H1 (cell line): ENCODE measurements at regions not wholly inside any gene's neighbourhood (a gene's known extent, or its start where the extent isn't known, plus 50 kb on each side); places are given as distances from the start of the nearest gene placed in this dataset.

Experiments
- CTCF ChIA-PET: fragments of 300-600 bp; sonication (Branson Sonifier 250); formaldehyde crosslinking; loops from one replicate; lab custom pipeline; 2021; ENCODE audit not compliant: partially characterized antibody; lab: Charles Lee
- POLR2A ChIA-PET: fragments of 300-600 bp; sonication (Branson Sonifier 250); formaldehyde crosslinking; loops from one replicate; lab custom pipeline; 2021; ENCODE audit warnings: inconsistent platforms; ENCODE audit not compliant: partially characterized antibody; lab: Charles Lee
- DNase-seq, 2 experiments: peaks; one replicate each; pipeline versions ENCODE4 v3.0.0 to v3.0.0-alpha.2; 2010 to 2022; ENCODE audit warnings: low spot score in 2 of 2, low read depth in 1 of 2, mixed read lengths in 1 of 2
- FAIRE-seq: peaks from 2 replicates; lab custom pipeline; 2011; peaks lifted over from hg19 to GRCh38; lab: Jason Lieb, UNC
- H2AFZ ChIP-seq: 2 replicates; pipeline ENCODE4 v1.8.1; 2012; ENCODE audit warnings: low read length, inconsistent platforms
- H2AK5ac ChIP-seq: 2 replicates; pipeline ENCODE4 v1.6.1; 2013; ENCODE audit warnings: low read depth, low read length
- H2BK120ac ChIP-seq: replicated peaks from 2 replicates; pipeline ENCODE3; 2013; ENCODE audit warnings: low read depth, low read length, inconsistent platforms
- H2BK12ac ChIP-seq: 2 replicates; pipeline ENCODE4 v1.6.1; 2013; ENCODE audit warnings: low read depth, low read length
- H2BK15ac ChIP-seq: 2 replicates; pipeline ENCODE4 v1.6.1; 2013; ENCODE audit warnings: low read length
- H2BK20ac ChIP-seq: 2 replicates; pipeline ENCODE4 v1.6.1; 2013; ENCODE audit warnings: low read length
- H2BK5ac ChIP-seq: 2 replicates; pipeline ENCODE4 v1.6.1; 2013; ENCODE audit warnings: low read depth, low read length
- H3K14ac ChIP-seq: 2 replicates; pipeline ENCODE4 v1.6.1; 2013; ENCODE audit warnings: inconsistent platforms; ENCODE audit not compliant: insufficient read length
- H3K18ac ChIP-seq: 2 replicates; pipeline ENCODE4 v1.6.1; 2013; ENCODE audit warnings: low read length; ENCODE audit errors: extremely low read depth
- H3K23ac ChIP-seq: 2 replicates; pipeline ENCODE4 v1.6.1; 2013; ENCODE audit warnings: inconsistent platforms; ENCODE audit not compliant: insufficient read length
- H3K23me2 ChIP-seq: 2 replicates; pipeline ENCODE4 v1.6.1; 2013; ENCODE audit warnings: low read depth, low read length
- H3K27ac ChIP-seq: 2 replicates; pipeline ENCODE4 v1.6.1; 2011; ENCODE audit warnings: low read depth, low read length, inconsistent platforms
- H3K27me3 ChIP-seq, 4 experiments: replicated peaks in 1 of 4; 1 replicate in 1 of 4; 2 replicates in 3 of 4; pipeline versions ENCODE4 v1.6.1 to v1.8.1; 2011 to 2013; ENCODE audit warnings: low read length in 3 of 4, mild to moderate bottlenecking in 3 of 4, inconsistent platforms in 2 of 4, mixed read lengths in 2 of 4, moderate library complexity in 1 of 4; ENCODE audit not compliant: control insufficient read depth in 3 of 4, insufficient read depth in 3 of 4; ENCODE audit errors: extremely low read depth in 1 of 4
- H3K36me3 ChIP-seq, 4 experiments: 2 replicates each; pipeline versions ENCODE4 v1.6.1 to v1.8.1; 2011 to 2013; ENCODE audit warnings: mild to moderate bottlenecking in 4 of 4, low read length in 3 of 4, moderate library complexity in 2 of 4, control low read depth in 1 of 4, inconsistent platforms in 1 of 4; ENCODE audit not compliant: insufficient read depth in 4 of 4, control insufficient read depth in 2 of 4
- H3K4ac ChIP-seq: replicated peaks from 2 replicates; pipeline ENCODE3; 2013; ENCODE audit warnings: low read length, low read depth, mixed read lengths, inconsistent platforms; ENCODE audit not compliant: insufficient read length
- H3K4me1 ChIP-seq, 4 experiments: replicated peaks in 1 of 4; 1 replicate in 1 of 4; 2 replicates in 3 of 4; pipeline versions ENCODE4 v1.6.1 to v1.8.1; 2011 to 2013; ENCODE audit warnings: low read length in 3 of 4, inconsistent platforms in 2 of 4, mixed read lengths in 1 of 4; ENCODE audit not compliant: insufficient read depth in 4 of 4, control insufficient read depth in 3 of 4
- H3K4me2 ChIP-seq, 2 experiments: 2 replicates each; pipeline versions ENCODE4 v1.6.1 to v1.8.1; 2011 to 2013; ENCODE audit warnings: low read depth in 2 of 2, low read length in 2 of 2, control low read depth in 1 of 2, inconsistent platforms in 1 of 2, mild to moderate bottlenecking in 1 of 2; ENCODE audit not compliant: insufficient read depth in 1 of 2
- H3K4me3 ChIP-seq, 4 experiments: fragments of 200-600, 300-600 bp in 1 of 4; sonication (generic), shearing (Covaris generic), sonication (Bioruptor Twin) in 1 of 4; 2 replicates each; pipeline versions ENCODE4 v1.5.1 to v1.8.1; 2011 to 2016; ENCODE audit warnings: low read length in 4 of 4, low read depth in 3 of 4, control low read depth in 2 of 4, inconsistent platforms in 2 of 4, mild to moderate bottlenecking in 2 of 4, mixed read lengths in 1 of 4, moderate library complexity in 1 of 4; ENCODE audit not compliant: insufficient read depth in 2 of 4; ENCODE audit errors: extremely low read depth in 1 of 4
- H3K56ac ChIP-seq: replicated peaks from 2 replicates; pipeline ENCODE3; 2013; ENCODE audit warnings: low read depth, mild to moderate bottlenecking, mixed read lengths, low read length, inconsistent platforms; ENCODE audit not compliant: insufficient read length
- H3K79me1 ChIP-seq: 2 replicates; pipeline ENCODE4 v1.6.1; 2013; ENCODE audit warnings: low read depth, low read length, control low read depth
- H3K79me2 ChIP-seq, 2 experiments: 2 replicates each; pipeline versions ENCODE4 v1.6.1 to v1.8.1; 2012 to 2013; ENCODE audit warnings: low read length in 2 of 2, mild to moderate bottlenecking in 2 of 2, inconsistent platforms in 1 of 2; ENCODE audit not compliant: insufficient read depth in 2 of 2, control insufficient read depth in 1 of 2
- H3K9ac ChIP-seq, 4 experiments: replicated peaks in 1 of 4; 1 replicate in 1 of 4; 2 replicates in 3 of 4; pipeline versions ENCODE4 v1.6.1 to v1.8.1; 2011 to 2013; ENCODE audit warnings: low read depth in 3 of 4, low read length in 3 of 4, control low read depth in 2 of 4, mild to moderate bottlenecking in 2 of 4, moderate library complexity in 2 of 4, inconsistent platforms in 1 of 4; ENCODE audit errors: extremely low read depth in 1 of 4
- H3K9me3 ChIP-seq, 2 experiments: 2 replicates each; pipeline versions ENCODE4 v1.6.1 to v1.8.1; 2012 to 2013; ENCODE audit warnings: mild to moderate bottlenecking in 2 of 2, moderate library complexity in 2 of 2, control low read depth in 1 of 2, inconsistent platforms in 1 of 2, low read depth in 1 of 2, low read length in 1 of 2, mixed read lengths in 1 of 2; ENCODE audit not compliant: insufficient read depth in 2 of 2
- H4K20me1 ChIP-seq, 2 experiments: replicated peaks in 1 of 2; 2 replicates each; pipeline versions ENCODE3 to v1.8.1; 2011 to 2013; ENCODE audit warnings: inconsistent platforms in 2 of 2, low read length in 2 of 2, mild to moderate bottlenecking in 1 of 2; ENCODE audit not compliant: insufficient read depth in 2 of 2, control insufficient read depth in 1 of 2
- H4K5ac ChIP-seq: 2 replicates; pipeline ENCODE4 v1.6.1; 2013; ENCODE audit warnings: low read length, low read depth, mixed read lengths, inconsistent platforms; ENCODE audit not compliant: insufficient read length
- H4K8ac ChIP-seq: 2 replicates; pipeline ENCODE4 v1.8.0; 2013; ENCODE audit warnings: mild to moderate bottlenecking, moderate library complexity, low read length, inconsistent platforms; ENCODE audit not compliant: insufficient read depth; ENCODE audit errors: extremely low read depth
- H4K91ac ChIP-seq: replicated peaks from 2 replicates; pipeline ENCODE3; 2013; ENCODE audit warnings: low read length, mixed read lengths, inconsistent platforms; ENCODE audit not compliant: insufficient read length
- ATF3 ChIP-seq: IDR thresholded peaks from 2 replicates; pipeline ENCODE4 v1.6.1; 2011; ENCODE audit warnings: low read depth, mild to moderate bottlenecking, low read length; ENCODE audit not compliant: insufficient read depth
- CREB1 ChIP-seq: IDR thresholded peaks from 2 replicates; pipeline ENCODE4 v1.6.1; 2012; ENCODE audit warnings: inconsistent platforms
- CTBP2 ChIP-seq: IDR thresholded peaks from 2 replicates; pipeline ENCODE4 v1.7.0; 2011; ENCODE audit warnings: borderline replicate concordance, mild to moderate bottlenecking, moderate library complexity, mixed read lengths, low read length; ENCODE audit not compliant: insufficient read depth, insufficient read length
- E2F6 ChIP-seq: IDR thresholded peaks from 2 replicates; pipeline ENCODE4 v1.6.1; 2012; ENCODE audit warnings: inconsistent platforms
- EP300 ChIP-seq, 2 experiments: IDR thresholded peaks; 1 replicate in 1 of 2; 2 replicates in 1 of 2; pipeline ENCODE4 v1.6.1; 2011 to 2012; ENCODE audit warnings: low read depth in 2 of 2, low read length in 2 of 2, mild to moderate bottlenecking in 2 of 2, borderline replicate concordance in 1 of 2, inconsistent platforms in 1 of 2, moderate library complexity in 1 of 2
- JUN ChIP-seq: IDR thresholded peaks from 2 replicates; pipeline ENCODE4 v1.6.1; 2011; ENCODE audit warnings: low read depth, mild to moderate bottlenecking, improper control_type of control experiment, low read length
- JUND ChIP-seq: IDR thresholded peaks from 2 replicates; pipeline ENCODE4 v1.6.1; 2011; ENCODE audit warnings: mild to moderate bottlenecking, improper control_type of control experiment, low read length
- RFX5 ChIP-seq: IDR thresholded peaks from 2 replicates; pipeline ENCODE4 v1.6.1; 2011; ENCODE audit warnings: low read depth, low read length, improper control_type of control experiment, borderline replicate concordance
- SIRT6 ChIP-seq: IDR thresholded peaks from one replicate; pipeline ENCODE4 v1.7.1; 2012; ENCODE audit warnings: low read length, inconsistent platforms
- SRF ChIP-seq: IDR thresholded peaks from 2 replicates; pipeline ENCODE4 v1.6.1; 2011; ENCODE audit warnings: mild to moderate bottlenecking, low read depth, low read length, moderate library complexity
- TAF7 ChIP-seq: optimal IDR thresholded peaks from 2 replicates; pipeline ENCODE3; 2011; ENCODE audit warnings: low read depth, mild to moderate bottlenecking, inconsistent platforms, low read length, moderate library complexity, borderline replicate concordance
- USF2 ChIP-seq: IDR thresholded peaks from 2 replicates; pipeline ENCODE4 v1.6.1; 2011; ENCODE audit warnings: low read length, improper control_type of control experiment
- YY1 ChIP-seq: IDR thresholded peaks from 2 replicates; pipeline ENCODE4 v1.6.1; 2011; ENCODE audit warnings: low read depth, mild to moderate bottlenecking, low read length
- WGBS, 2 experiments: shearing (Covaris generic) in 1 of 2; methylation state at CpG; one replicate each; pipeline versions ENCODE4 v1.1.6 to v1.1.7; 2013 to 2015; ENCODE audit warnings: low lambda C conversion rate in 2 of 2, mixed read lengths in 2 of 2, inconsistent platforms in 1 of 2, low coverage in 1 of 2, missing lambda C conversion rate in 1 of 2; ENCODE audit not compliant: insufficient replicate concordance in 2 of 2, insufficient coverage in 1 of 2, insufficient read length in 1 of 2; ENCODE audit errors: extremely low coverage in 1 of 2, missing lambda C conversion rate in 1 of 2; 5-methylcytosine and 5-hydroxymethylcytosine counted together

GRCh38 chr17:51524524-51524923, 264.2 kb downstream of the UTP18 start:
- no peak for FAIRE-seq
- CTCF ChIA-PET, result interaction anchor here (1.2 kb wide), 1 partner anchor 11 kb away, joined by 7 read pairs; no protein-coding TSS in a partner anchor
- TF ChIP-seq SIRT6 (no peak), TAF7 (no peak), JUN (no peak), SRF (no peak), ATF3 (no peak), CREB1 (no peak), JUND (no peak), EP300 (IDR thresholded peaks at IDR 0.05; ENCODE audit: borderline replicate concordance in 1 of 2, low read depth in 2 of 2, low read length in 2 of 2) (no peak), YY1 (no peak), RFX5 (no peak), CTBP2 (no peak), E2F6 (no peak), USF2 (no peak)

More at GRCh38 chr17:51524524-51524923, 264.2 kb downstream of the UTP18 start:
- no peak overlapping the region for H3K18ac ChIP-seq
- no peak overlapping the region for H3K4ac ChIP-seq
- H2AFZ ChIP-seq, result no peak overlapping the region
- no peak overlapping the region for H4K91ac ChIP-seq
- H3K4me3 ChIP-seq, result no peak overlapping the region
- no peak overlapping the region for H3K9ac ChIP-seq
- no peak overlapping the region for H4K5ac ChIP-seq
- DNase-seq, result no peak
- no peak overlapping the region for H2BK120ac ChIP-seq
- H3K14ac ChIP-seq, result no peak overlapping the region
- H2AK5ac ChIP-seq, result no peak overlapping the region
- no peak overlapping the region for H2BK15ac ChIP-seq
- H3K4me2 ChIP-seq, result no peak overlapping the region
- no peaks in the 10 kb centered on the region for H3K79me1 ChIP-seq
- H3K27ac ChIP-seq, result no peak overlapping the region
- no peaks in the 10 kb centered on the region for H4K20me1 ChIP-seq
- no peaks in the 10 kb centered on the region for H3K9me3 ChIP-seq
- no peaks in the 10 kb centered on the region for H3K23me2 ChIP-seq
- no peak overlapping the region for H2BK20ac ChIP-seq
- no peaks in the 10 kb centered on the region for H3K79me2 ChIP-seq
- no peak overlapping the region for H2BK12ac ChIP-seq
- H3K23ac ChIP-seq, result no peak overlapping the region
- H3K56ac ChIP-seq, result no peak overlapping the region
- H3K36me3 ChIP-seq, result no peaks in the 10 kb centered on the region
- POLR2A ChIA-PET, result no interaction called here
- H4K8ac ChIP-seq, result no peak overlapping the region
- no peak overlapping the region for H2BK5ac ChIP-seq
- no peaks in the 10 kb centered on the region for H3K4me1 ChIP-seq
- WGBS, 2 experiments, result 88% methylated on average over 1 of the region's 1 CpG; no CpG with 5 or more reads in 1 of the 2 experiments
- H3K27me3 ChIP-seq, result no peaks in the 10 kb centered on the region
